BJ (cell line): ENCODE measurements at regions not wholly inside any gene's neighbourhood (a gene's known extent, or its start where the extent isn't known, plus 50 kb on each side); places are given as distances from the start of the nearest gene placed in this dataset.
"Not testable (repeated sequence)": the region's sequence is repeated elsewhere in the genome, so short reads cannot be mapped to it uniquely, and the experiment has no call there.

ENCODE experiments used
- CTCF ChIA-PET: fragments of 350-600 bp; formaldehyde crosslinking; extraction: SDS; loops from one replicate; lab custom pipeline; 2021; ENCODE audit warnings: antibody characterized with exemption, inconsistent platforms; lab: Yijun Ruan, JAX
- POLR2A ChIA-PET: fragments of 300-600 bp; sonication (Branson Sonifier 250); formaldehyde crosslinking; extraction: SDS; loops from one replicate; lab custom pipeline; 2021; ENCODE audit warnings: antibody characterized with exemption; lab: Charles Lee
- DNase-seq: peaks from one replicate; pipeline ENCODE4 v3.0.0-alpha.2; 2011; ENCODE audit warnings: low read depth
- H3K27me3 ChIP-seq: 2 replicates; pipeline ENCODE4 v1.6.0; 2011; ENCODE audit warnings: low read length; ENCODE audit not compliant: control insufficient read depth, insufficient read depth
- H3K36me3 ChIP-seq: 2 replicates; pipeline ENCODE4 v1.5.1; 2011; ENCODE audit warnings: low read length; ENCODE audit not compliant: control insufficient read depth, insufficient read depth
- H3K4me3 ChIP-seq: 2 replicates; pipeline ENCODE4 v1.5.1; 2011; ENCODE audit warnings: low read depth, mild to moderate bottlenecking, control low read depth, low read length
- CTCF ChIP-seq: IDR thresholded peaks from 2 replicates; pipeline ENCODE4 v1.5.1; 2011; ENCODE audit warnings: low read depth, mild to moderate bottlenecking, control low read depth, inconsistent platforms, low read length, moderate library complexity; ENCODE audit not compliant: insufficient read depth

GRCh38 chr5:101260857-101261256 lies 357.8 kb upstream of the ST8SIA4 start:
- no peak for DNase-seq
- Histone ChIP-seq H3K36me3 (no peaks in the 10 kb centered on the region), H3K4me3 (no peak overlapping the region), H3K27me3 (no peaks in the 10 kb centered on the region)
- ChIA-PET CTCF (no interaction called here), POLR2A (no interaction called here)
- no peak for TF ChIP-seq CTCF

GRCh38 chr5:101253096-101253495 lies 350.0 kb upstream of the ST8SIA4 start:
- POLR2A ChIA-PET: no interaction called here
- TF ChIP-seq CTCF: no peak
- CTCF ChIA-PET: no interaction called here
- no peaks in the 10 kb centered on the region for H3K27me3 ChIP-seq
- H3K4me3 ChIP-seq: no peak overlapping the region
- DNase-seq: no peak
- no peaks in the 10 kb centered on the region for H3K36me3 ChIP-seq

DNA sequence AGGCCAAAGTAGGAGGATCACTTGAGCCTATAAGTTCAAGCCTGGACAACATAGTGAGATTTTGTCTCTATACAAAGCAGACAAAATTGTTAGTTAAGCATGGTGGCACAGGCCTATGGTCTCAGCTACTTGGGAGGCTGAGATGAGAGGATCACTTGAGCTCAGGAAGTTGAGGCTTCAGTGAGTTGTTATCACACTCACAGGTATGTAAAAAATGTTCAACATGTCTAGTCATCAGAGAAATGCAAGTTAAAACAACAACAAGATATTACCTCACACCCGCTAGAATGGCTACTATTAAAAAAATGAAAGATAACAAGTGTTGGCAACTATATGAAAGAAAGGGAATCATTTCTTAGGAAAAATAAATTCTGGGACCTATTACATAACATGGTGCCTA lies 341.5 kb upstream of the ST8SIA4 start:
- no peaks in the 10 kb centered on the region for H3K27me3 ChIP-seq
- CTCF ChIA-PET: no interaction called here
- no peaks in the 10 kb centered on the region for H3K36me3 ChIP-seq
- no peak for TF ChIP-seq CTCF
- DNase-seq: no peak
- POLR2A ChIA-PET: no interaction called here
- no peak overlapping the region for H3K4me3 ChIP-seq

GRCh38 chr5:101212942-101213514 lies 309.9 kb upstream of the ST8SIA4 start:
- ChIA-PET CTCF (no interaction called here), POLR2A (no interaction called here)
- Histone ChIP-seq H3K27me3 (no peaks in the 10 kb centered on the region), H3K36me3 (no peaks in the 10 kb centered on the region), H3K4me3 (no peak overlapping the region)
- no peak for TF ChIP-seq CTCF
- no peak for DNase-seq

DNA sequence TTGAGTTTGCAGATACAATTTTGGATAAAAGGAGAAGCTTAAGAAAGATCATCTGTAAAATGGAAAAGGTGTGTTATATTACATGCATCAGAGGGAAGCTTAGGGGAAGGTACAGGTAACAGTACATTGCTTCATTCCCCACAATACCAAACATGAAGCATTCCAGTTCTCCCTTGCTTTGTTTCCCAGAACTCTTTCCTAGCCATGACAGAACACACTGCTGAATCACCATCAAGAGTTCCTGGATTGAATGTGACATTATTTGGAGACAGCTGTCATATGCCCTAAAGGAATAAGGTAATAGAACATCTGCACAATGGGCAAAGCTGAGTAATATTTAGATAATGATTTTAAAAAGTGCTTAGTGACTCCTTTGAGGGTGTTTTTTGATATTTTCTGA lies 303.5 kb upstream of the ST8SIA4 start:
- no peak for DNase-seq
- no peak overlapping the region for H3K4me3 ChIP-seq
- ChIA-PET CTCF (no interaction called here), POLR2A (no interaction called here)
- H3K27me3 ChIP-seq: no peaks in the 10 kb centered on the region
- TF ChIP-seq CTCF: no peak
- no peaks in the 10 kb centered on the region for H3K36me3 ChIP-seq

DNA sequence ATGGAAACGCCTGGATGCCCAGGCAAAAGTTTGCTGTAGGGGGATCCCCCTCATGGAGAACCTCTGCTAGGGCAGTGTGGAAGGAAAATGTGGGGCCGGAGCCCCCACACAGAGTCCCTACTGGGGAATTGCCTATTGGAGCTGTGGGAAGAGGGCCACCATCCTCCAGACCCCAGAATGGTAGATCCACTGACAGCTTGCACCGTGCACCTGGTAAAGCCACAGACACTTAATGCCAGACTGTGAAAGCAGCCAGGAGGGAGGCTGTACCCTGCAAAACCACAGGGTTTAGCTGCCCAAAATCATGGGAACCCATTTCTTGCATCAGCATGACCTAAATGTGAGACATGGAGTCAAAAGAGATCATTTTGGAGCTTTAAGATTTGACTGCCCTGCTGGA lies 302.0 kb upstream of the ST8SIA4 start:
- H3K4me3 ChIP-seq, POLR2A ChIA-PET, DNase-seq, H3K36me3 ChIP-seq, H3K27me3 ChIP-seq, CTCF ChIA-PET: not testable (repeated sequence)

GRCh38 chr5:101180365-101180764 lies 277.3 kb upstream of the ST8SIA4 start:
- H3K4me3 ChIP-seq, H3K27me3 ChIP-seq, DNase-seq, CTCF ChIA-PET, H3K36me3 ChIP-seq, POLR2A ChIA-PET: not testable (repeated sequence)
